ENCODE measurements at regions not wholly inside any gene's neighbourhood (a gene's known extent, or its start where the extent isn't known, plus 50 kb on each side); places are given as distances from the start of the nearest gene placed in this dataset.

DNA sequence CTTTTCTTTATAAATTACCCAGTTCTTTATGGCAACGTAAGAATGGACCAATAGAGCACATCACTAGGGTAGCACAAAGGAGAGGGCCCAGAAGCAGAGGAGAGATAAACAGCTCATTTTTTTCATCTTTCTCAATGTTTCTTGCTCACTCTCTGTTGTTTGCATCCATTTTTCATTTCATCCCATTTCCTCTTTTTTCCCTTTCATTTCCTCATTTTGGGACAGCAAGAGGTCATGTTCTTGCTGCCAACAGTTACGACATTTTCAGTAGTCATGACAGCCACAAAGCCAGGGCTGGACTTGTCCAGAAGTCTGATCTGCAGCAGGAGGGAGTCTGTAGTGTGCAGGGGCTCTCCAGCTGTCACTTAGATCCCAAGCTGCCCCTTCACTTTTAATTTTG lies 52.7 kb upstream of the CYP1B1 start:
- no peak overlapping the region for H3K4me3 ChIP-seq (ENCODE audit: low read depth in 1 of 2, low read length in 2 of 2)
- H3K4me1 ChIP-seq (ENCODE audit: control insufficient read depth in 1 of 2, insufficient read depth in 2 of 2, low read length in 2 of 2) = no peaks in the 10 kb centered on the region
- H3K27me3 ChIP-seq (ENCODE audit: low read depth, low read length) = no peaks in the 10 kb centered on the region
- H3K27ac ChIP-seq (ENCODE audit: low read length) = no peak overlapping the region
- no peaks in the 10 kb centered on the region for H3K36me3 ChIP-seq (ENCODE audit: control insufficient read depth in 1 of 2, insufficient read depth in 2 of 2, low read length in 2 of 2)
- peaks cover 0 to 3% of the 10 kb centered on the region in 2 donors for H3K9me3 ChIP-seq (ENCODE audit: control insufficient read depth in 1 of 2, low read length in 2 of 2)

GRCh38 chr2:38127277-38127676 lies 51.3 kb upstream of the CYP1B1 start:
- peaks cover 0 to 3% of the 10 kb centered on the region in 2 donors for H3K9me3 ChIP-seq (ENCODE audit: control insufficient read depth in 1 of 2, low read length in 2 of 2)
- H3K36me3 ChIP-seq (ENCODE audit: control insufficient read depth in 1 of 2, insufficient read depth in 2 of 2, low read length in 2 of 2) = no peaks in the 10 kb centered on the region
- H3K27ac ChIP-seq (ENCODE audit: low read length) = no peak overlapping the region
- H3K4me3 ChIP-seq (ENCODE audit: low read depth in 1 of 2, low read length in 2 of 2) = no peak overlapping the region
- no peaks in the 10 kb centered on the region for H3K27me3 ChIP-seq (ENCODE audit: low read depth, low read length)
- H3K4me1 ChIP-seq (ENCODE audit: control insufficient read depth in 1 of 2, insufficient read depth in 2 of 2, low read length in 2 of 2) = no peaks in the 10 kb centered on the region

DNA sequence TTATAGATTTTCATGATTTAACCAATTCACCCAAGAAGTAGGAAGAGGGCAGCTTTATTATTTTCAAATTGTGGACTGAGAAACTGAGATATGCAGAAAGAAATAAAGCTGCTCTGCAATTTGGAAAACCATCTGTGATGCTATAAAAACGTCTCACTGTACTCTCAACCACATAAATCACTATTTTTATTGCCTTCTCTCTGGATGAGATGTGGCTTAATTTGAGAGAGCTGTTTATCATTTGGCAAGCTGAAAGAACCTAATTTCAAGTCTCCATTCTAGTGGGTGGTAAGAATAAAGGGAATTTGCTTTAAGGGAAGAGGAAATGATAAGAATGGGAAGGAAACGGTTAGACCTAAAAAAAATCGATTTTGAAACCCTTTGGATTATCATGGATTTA lies 49.9 kb upstream of the CYP1B1 start:
- no peaks in the 10 kb centered on the region for H3K27me3 ChIP-seq (ENCODE audit: low read depth, low read length)
- H3K4me3 ChIP-seq (ENCODE audit: low read depth in 1 of 2, low read length in 2 of 2) = no peak overlapping the region
- H3K4me1 ChIP-seq (ENCODE audit: control insufficient read depth in 1 of 2, insufficient read depth in 2 of 2, low read length in 2 of 2) = no peaks in the 10 kb centered on the region
- no peak overlapping the region for H3K27ac ChIP-seq (ENCODE audit: low read length)
- H3K36me3 ChIP-seq (ENCODE audit: control insufficient read depth in 1 of 2, insufficient read depth in 2 of 2, low read length in 2 of 2) = no peaks in the 10 kb centered on the region
- H3K9me3 ChIP-seq (ENCODE audit: control insufficient read depth in 1 of 2, low read length in 2 of 2) = peaks cover 0 to 3% of the 10 kb centered on the region in 2 donors

Measured in muscle layer of duodenum (tissue), 2 donors.